ENCODE measurements at regions not wholly inside any gene's neighbourhood (a gene's known extent, or its start where the extent isn't known, plus 50 kb on each side); places are given as distances from the start of the nearest gene placed in this dataset.

DNA sequence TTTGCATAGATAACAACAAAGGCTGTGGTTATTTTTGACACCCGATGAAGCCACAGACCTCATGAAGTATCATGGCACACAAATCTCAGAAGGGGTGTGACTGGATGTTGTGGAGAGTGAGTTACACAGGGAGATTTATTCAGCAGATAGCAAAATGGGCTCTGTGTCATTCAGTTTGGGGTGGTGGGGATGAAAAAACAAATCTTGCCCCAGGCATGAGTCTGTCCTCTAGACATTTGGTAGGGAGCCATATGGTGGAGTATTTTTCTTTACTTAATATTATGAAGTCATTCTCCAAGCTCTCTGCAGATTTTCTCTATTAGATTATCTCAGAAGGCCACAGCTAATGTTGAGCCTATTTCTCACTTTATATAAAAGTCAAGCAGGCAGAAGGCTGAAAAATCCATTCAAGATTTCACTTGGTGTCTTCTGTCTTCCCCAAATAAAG lies 277.1 kb upstream of the TENM3 start:
- no peaks in the 10 kb centered on the region for H3K9me3 Mint-ChIP-seq (ENCODE audit: unreplicated experiment)
- no peak overlapping the region for H3K27ac Mint-ChIP-seq (ENCODE audit: unreplicated experiment)
- DNase-seq (ENCODE audit: low spot score), result no peak
- TF ChIP-seq, protein P1, sequence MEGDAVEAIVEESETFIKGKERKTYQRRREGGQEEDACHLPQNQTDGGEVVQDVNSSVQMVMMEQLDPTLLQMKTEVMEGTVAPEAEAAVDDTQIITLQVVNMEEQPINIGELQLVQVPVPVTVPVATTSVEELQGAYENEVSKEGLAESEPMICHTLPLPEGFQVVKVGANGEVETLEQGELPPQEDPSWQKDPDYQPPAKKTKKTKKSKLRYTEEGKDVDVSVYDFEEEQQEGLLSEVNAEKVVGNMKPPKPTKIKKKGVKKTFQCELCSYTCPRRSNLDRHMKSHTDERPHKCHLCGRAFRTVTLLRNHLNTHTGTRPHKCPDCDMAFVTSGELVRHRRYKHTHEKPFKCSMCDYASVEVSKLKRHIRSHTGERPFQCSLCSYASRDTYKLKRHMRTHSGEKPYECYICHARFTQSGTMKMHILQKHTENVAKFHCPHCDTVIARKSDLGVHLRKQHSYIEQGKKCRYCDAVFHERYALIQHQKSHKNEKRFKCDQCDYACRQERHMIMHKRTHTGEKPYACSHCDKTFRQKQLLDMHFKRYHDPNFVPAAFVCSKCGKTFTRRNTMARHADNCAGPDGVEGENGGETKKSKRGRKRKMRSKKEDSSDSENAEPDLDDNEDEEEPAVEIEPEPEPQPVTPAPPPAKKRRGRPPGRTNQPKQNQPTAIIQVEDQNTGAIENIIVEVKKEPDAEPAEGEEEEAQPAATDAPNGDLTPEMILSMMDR (IDR thresholded peaks at IDR 0.05; ENCODE audit: unreplicated experiment), result no peak
- H3K36me3 Mint-ChIP-seq (ENCODE audit: low read depth, unreplicated experiment), result no peaks in the 10 kb centered on the region
- H3K4me3 Mint-ChIP-seq (ENCODE audit: unreplicated experiment), result no peak overlapping the region
- no peaks in the 10 kb centered on the region for H3K27me3 Mint-ChIP-seq (ENCODE audit: unreplicated experiment)
- no peaks in the 10 kb centered on the region for H3K4me1 Mint-ChIP-seq (ENCODE audit: unreplicated experiment)

GRCh38 chr4:181967401-181967800 lies 275.8 kb upstream of the TENM3 start:
- Mint-ChIP-seq H3K27ac (ENCODE audit: unreplicated experiment) (no peak overlapping the region), H3K4me3 (ENCODE audit: unreplicated experiment) (no peak overlapping the region), H3K9me3 (ENCODE audit: unreplicated experiment) (no peaks in the 10 kb centered on the region), H3K36me3 (ENCODE audit: low read depth, unreplicated experiment) (no peaks in the 10 kb centered on the region), H3K27me3 (ENCODE audit: unreplicated experiment) (no peaks in the 10 kb centered on the region), H3K4me1 (ENCODE audit: unreplicated experiment) (no peaks in the 10 kb centered on the region)
- TF ChIP-seq, protein P1 (IDR thresholded peaks at IDR 0.05; ENCODE audit: unreplicated experiment), result no peak
- DNase-seq (ENCODE audit: low spot score), result no peak

DNA sequence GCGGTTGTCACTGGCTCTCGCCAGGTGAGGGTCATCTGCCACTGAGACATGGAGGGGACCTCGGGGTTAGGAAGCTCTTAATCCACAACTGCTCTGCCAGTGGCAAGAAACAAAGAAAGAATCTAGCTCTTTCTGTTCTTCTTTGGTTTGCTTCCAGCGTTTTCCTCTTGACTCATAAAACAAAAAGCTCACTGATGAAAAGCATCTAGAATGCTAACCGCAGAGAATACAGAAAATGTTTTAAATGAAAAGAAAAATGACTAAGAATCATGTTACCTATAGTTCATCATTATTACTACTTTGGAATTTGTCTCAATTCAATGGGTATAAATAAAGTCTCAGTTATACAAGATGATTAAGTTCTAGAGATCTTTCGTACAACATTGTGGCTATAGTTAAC lies 274.8 kb upstream of the TENM3 start:
- Mint-ChIP-seq H3K4me3 (ENCODE audit: unreplicated experiment) (no peak overlapping the region), H3K4me1 (ENCODE audit: unreplicated experiment) (no peaks in the 10 kb centered on the region), H3K27ac (ENCODE audit: unreplicated experiment) (no peak overlapping the region), H3K27me3 (ENCODE audit: unreplicated experiment) (no peaks in the 10 kb centered on the region), H3K9me3 (ENCODE audit: unreplicated experiment) (no peaks in the 10 kb centered on the region), H3K36me3 (ENCODE audit: low read depth, unreplicated experiment) (no peaks in the 10 kb centered on the region)
- TF ChIP-seq, protein P1 (IDR thresholded peaks at IDR 0.05; ENCODE audit: unreplicated experiment), result no peak
- DNase-seq (ENCODE audit: low spot score), result no peak

DNA sequence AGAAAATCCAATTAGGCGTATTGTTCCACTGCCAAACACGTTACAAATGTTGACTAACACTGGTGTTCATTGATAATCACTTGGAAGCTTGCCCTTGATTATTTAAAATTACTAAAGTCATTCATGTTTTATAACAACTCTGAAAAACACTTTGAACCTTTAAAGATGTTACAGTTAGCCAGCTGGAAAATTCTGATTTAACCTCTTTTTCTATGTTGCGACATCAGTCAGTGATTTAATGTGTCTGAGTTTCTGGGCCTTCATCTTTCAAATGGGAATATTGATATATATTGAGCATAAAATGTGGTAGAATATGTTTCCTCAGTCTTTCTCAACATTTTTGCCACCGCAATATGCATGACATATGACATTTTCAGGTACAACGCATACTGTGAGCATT lies 274.1 kb upstream of the TENM3 start:
- TF ChIP-seq, protein P1 (IDR thresholded peaks at IDR 0.05; ENCODE audit: unreplicated experiment), result no peak
- H3K27me3 Mint-ChIP-seq (ENCODE audit: unreplicated experiment), result peaks cover 2% of the 10 kb centered on the region
- no peak overlapping the region for H3K27ac Mint-ChIP-seq (ENCODE audit: unreplicated experiment)

GRCh38 chr4:181970366-181970765 lies 272.8 kb upstream of the TENM3 start:
- Mint-ChIP-seq H3K27me3 (ENCODE audit: unreplicated experiment) (peaks cover 2% of the 10 kb centered on the region), H3K27ac (ENCODE audit: unreplicated experiment) (no peak overlapping the region), H3K4me1 (ENCODE audit: unreplicated experiment) (no peaks in the 10 kb centered on the region), H3K36me3 (ENCODE audit: low read depth, unreplicated experiment) (no peaks in the 10 kb centered on the region), H3K9me3 (ENCODE audit: unreplicated experiment) (no peaks in the 10 kb centered on the region), H3K4me3 (ENCODE audit: unreplicated experiment) (no peak overlapping the region)
- TF ChIP-seq, protein P1 (IDR thresholded peaks at IDR 0.05; ENCODE audit: unreplicated experiment), result no peak
- no peak for DNase-seq (ENCODE audit: low spot score)

More for the DNA sequence above, 274.1 kb upstream of the TENM3 start:
- Mint-ChIP-seq H3K36me3 (ENCODE audit: low read depth, unreplicated experiment) (no peaks in the 10 kb centered on the region), H3K9me3 (ENCODE audit: unreplicated experiment) (no peaks in the 10 kb centered on the region), H3K4me1 (ENCODE audit: unreplicated experiment) (no peaks in the 10 kb centered on the region), H3K4me3 (ENCODE audit: unreplicated experiment) (no peak overlapping the region)
- DNase-seq (ENCODE audit: low spot score), result no peak

Data from endothelial cell (in vitro differentiated cells).